ENCODE measurements at regions not wholly inside any gene's neighbourhood (a gene's known extent, or its start where the extent isn't known, plus 50 kb on each side); places are given as distances from the start of the nearest gene placed in this dataset.

GRCh38 chr20:24334830-24335229, 134.6 kb upstream of the SYNDIG1 start:
- DNase-seq (ENCODE audit: low spot score in 2 of 2) = no peak
- WGBS, 2 donors = 84 to 89% methylated on average over 2 of the region's 2 CpGs
- intact Hi-C loops (cut with DNase I; ENCODE audit: low total_unique reads) = no loop called here
- TF ChIP-seq CTCF (IDR thresholded peaks at IDR 0.05) (peak in 1 of 3 donors; percentile 38), POLR2A (IDR thresholded peaks at IDR 0.05) (no peak)
- H3K4me3 ChIP-seq (ENCODE audit: low read depth, poor library complexity, severe bottlenecking) = no peak overlapping the region

GRCh38 chr20:24332956-24333355, 136.5 kb upstream of the SYNDIG1 start:
- intact Hi-C loops (cut with DNase I; ENCODE audit: low total_unique reads) = no loop called here
- TF ChIP-seq POLR2A (IDR thresholded peaks at IDR 0.05) = no peak
- no peak for TF ChIP-seq CTCF (IDR thresholded peaks at IDR 0.05)
- no peak overlapping the region for H3K4me3 ChIP-seq (ENCODE audit: low read depth, poor library complexity, severe bottlenecking)
- no peak for DNase-seq (ENCODE audit: low spot score in 2 of 2)

DNA sequence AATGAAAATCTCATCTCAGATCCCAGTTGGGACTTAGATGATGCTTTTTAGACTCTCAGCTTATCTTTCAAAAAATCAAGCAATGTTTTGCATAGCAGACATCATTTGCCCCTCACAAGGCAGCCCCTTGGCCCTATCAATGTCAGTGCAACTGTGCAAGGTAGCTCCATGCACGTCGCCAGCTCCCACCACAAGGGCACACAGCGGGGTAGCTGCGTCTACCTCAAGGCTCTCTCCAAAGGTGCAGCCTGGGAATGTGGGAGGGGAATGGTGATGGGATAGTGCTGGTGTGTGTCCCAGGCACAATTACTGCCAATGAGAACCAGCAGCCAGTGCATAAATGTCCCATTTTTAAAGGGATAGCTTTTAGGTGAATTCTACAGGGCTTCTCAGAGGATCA, 137.5 kb upstream of the SYNDIG1 start:
- no peak for DNase-seq (ENCODE audit: low spot score in 2 of 2)
- TF ChIP-seq POLR2A (IDR thresholded peaks at IDR 0.05) (no peak), CTCF (IDR thresholded peaks at IDR 0.05) (no peak)
- WGBS, 2 donors = 90 to 91% methylated on average over 4 of the region's 4 CpGs
- intact Hi-C loops (cut with DNase I; ENCODE audit: low total_unique reads) = no loop called here
- H3K4me3 ChIP-seq (ENCODE audit: low read depth, poor library complexity, severe bottlenecking) = no peak overlapping the region

DNA sequence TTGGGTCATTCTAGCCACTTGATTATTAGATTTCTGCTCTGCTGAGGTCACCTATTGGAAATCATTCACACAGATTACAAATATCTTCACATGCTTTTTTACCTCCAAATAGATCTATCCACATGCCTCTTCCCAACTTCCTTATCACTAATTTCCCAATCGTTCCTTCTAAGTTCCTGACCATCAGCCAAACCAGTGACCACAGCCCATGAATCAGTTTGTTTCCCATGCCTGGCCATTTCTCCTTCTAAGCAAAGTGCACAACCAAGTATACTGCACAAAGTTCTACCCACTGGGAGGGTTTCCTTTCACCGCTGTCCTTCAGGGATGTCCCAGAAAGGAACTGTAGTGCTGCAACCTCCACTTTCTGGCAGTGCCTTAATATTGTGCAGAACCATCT, 140.5 kb upstream of the SYNDIG1 start:
- WGBS, 2 donors = 80 to 86% methylated on average over 2 of the region's 2 CpGs

DNA sequence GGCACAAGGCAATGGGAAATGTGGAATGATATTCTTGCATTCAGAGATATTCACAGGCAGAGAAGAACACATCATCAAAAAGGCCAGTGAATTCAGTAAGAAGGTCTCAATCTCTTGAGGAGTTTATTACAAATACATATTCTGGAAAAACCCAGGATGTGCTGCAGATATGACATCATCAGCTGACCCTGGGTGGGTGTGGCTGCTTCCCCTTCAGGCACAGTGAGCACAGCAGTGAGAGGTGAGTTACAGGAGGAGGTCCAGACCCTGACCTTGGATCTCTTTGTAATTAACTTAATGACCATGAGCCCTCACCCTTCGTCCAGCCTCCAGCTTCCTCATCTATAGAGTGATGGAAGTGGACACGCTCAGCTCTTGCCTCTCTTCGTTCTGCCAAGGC, 147.5 kb upstream of the SYNDIG1 start:
- 72 to 73% methylated on average over 3 of the region's 3 CpGs for WGBS, 2 donors
- TF ChIP-seq CTCF (IDR thresholded peaks at IDR 0.05) (no peak), POLR2A (IDR thresholded peaks at IDR 0.05) (no peak)
- H3K4me3 ChIP-seq (ENCODE audit: low read depth, poor library complexity, severe bottlenecking) = no peak overlapping the region
- intact Hi-C loops (cut with DNase I; ENCODE audit: low total_unique reads) = no loop called here
- no peak for DNase-seq (ENCODE audit: low spot score in 2 of 2)

More for the DNA sequence above, 140.5 kb upstream of the SYNDIG1 start:
- H3K4me3 ChIP-seq (ENCODE audit: low read depth, poor library complexity, severe bottlenecking) = no peak overlapping the region
- TF ChIP-seq CTCF (IDR thresholded peaks at IDR 0.05) (no peak), POLR2A (IDR thresholded peaks at IDR 0.05) (no peak)
- intact Hi-C loops (cut with DNase I; ENCODE audit: low total_unique reads) = no loop called here
- DNase-seq (ENCODE audit: low spot score in 2 of 2) = no peak

DNA sequence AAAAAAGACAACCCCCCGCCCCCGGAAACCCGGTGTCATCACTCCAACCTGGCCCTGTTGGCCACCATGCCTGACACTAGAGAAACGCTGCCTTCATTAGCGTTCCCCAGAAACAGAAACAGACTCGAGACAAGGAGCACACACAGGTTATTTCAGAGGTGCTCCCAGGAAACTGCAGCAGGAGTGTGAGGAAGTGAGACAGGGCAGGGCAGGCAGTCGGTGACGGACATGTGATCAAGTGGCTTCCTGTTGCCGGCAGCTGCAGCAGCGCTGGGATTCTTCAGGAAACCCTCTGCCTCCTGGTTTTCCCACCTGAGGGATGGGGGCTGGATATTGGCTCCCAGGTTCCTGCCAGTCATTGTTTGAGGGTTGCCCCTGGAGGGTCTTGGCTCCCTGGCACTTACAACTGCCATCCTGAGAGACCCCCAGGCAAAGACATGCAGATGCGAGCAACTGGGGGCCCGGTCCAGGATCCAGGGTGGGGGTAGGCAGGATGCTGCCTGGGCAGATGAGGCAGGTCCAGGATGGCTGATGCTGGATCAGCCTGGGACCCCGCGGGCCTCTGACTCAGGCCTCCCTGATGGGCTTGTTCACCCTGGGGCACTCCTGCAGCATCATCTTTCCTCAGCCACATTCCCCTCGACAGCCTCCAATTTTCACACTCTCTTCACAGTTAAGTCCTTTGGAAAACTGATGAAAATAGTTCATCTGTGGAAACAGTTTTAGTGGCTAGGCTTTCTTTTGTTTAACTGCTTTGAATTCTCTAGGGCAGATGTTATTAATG, 150.7 kb upstream of the SYNDIG1 start:
- DNase-seq (ENCODE audit: low spot score in 2 of 2) = no peak
- H3K4me3 ChIP-seq (ENCODE audit: low read depth, poor library complexity, severe bottlenecking) = no peak overlapping the region
- intact Hi-C loops (cut with DNase I; ENCODE audit: low total_unique reads) = no loop called here
- 41 to 49% methylated on average over 13 to 15 of the region's 15 CpGs for WGBS, 2 donors
- no peak for TF ChIP-seq POLR2A (IDR thresholded peaks at IDR 0.05)
- no peak for TF ChIP-seq CTCF (IDR thresholded peaks at IDR 0.05)
